H1 (cell line): ENCODE measurements at regions not wholly inside any gene's neighbourhood (a gene's known extent, or its start where the extent isn't known, plus 50 kb on each side); places are given as distances from the start of the nearest gene placed in this dataset.

ENCODE experiments used
- BCL11A ChIP-seq, 2 experiments: IDR thresholded peaks; one replicate each; pipeline ENCODE4 v1.6.1; 2011; ENCODE audit warnings: low read depth in 2 of 2, low read length in 2 of 2, mild to moderate bottlenecking in 2 of 2
- CREB1 ChIP-seq: IDR thresholded peaks from 2 replicates; pipeline ENCODE4 v1.6.1; 2012; ENCODE audit warnings: inconsistent platforms
- CTCF ChIP-seq, 3 experiments: IDR thresholded peaks; 1 replicate in 2 of 3; 2 replicates in 1 of 3; pipeline versions ENCODE4 v1.5.1 to v1.6.1; 2011; ENCODE audit warnings: low read length in 3 of 3, mild to moderate bottlenecking in 3 of 3, inconsistent platforms in 2 of 3, low read depth in 1 of 3, moderate library complexity in 1 of 3; ENCODE audit not compliant: insufficient read depth in 1 of 3; ENCODE audit errors: control extremely low read depth in 1 of 3
- EGR1 ChIP-seq: IDR thresholded peaks from 2 replicates; pipeline ENCODE4 v1.6.1; 2011; ENCODE audit warnings: low read depth, low read length, borderline replicate concordance
- EZH2 ChIP-seq: fragments of 200-600 bp; sonication (generic); IDR thresholded peaks from 2 replicates; pipeline ENCODE4 v1.7.1; 2012; ENCODE audit warnings: low read depth, mild to moderate bottlenecking, moderate library complexity, low read length, inconsistent platforms; ENCODE audit not compliant: severe bottlenecking
- KDM1A ChIP-seq: fragments of 200-600, 300-600 bp; sonication (generic); IDR thresholded peaks from 2 replicates; pipeline ENCODE4 v1.7.1; 2016; ENCODE audit warnings: mild to moderate bottlenecking, low read length, borderline replicate concordance
- SAP30 ChIP-seq: fragments of 300-600 bp; sonication (generic); IDR thresholded peaks from 2 replicates; pipeline ENCODE4 v1.7.1; 2012; ENCODE audit warnings: low read length, moderate library complexity, mild to moderate bottlenecking, inconsistent platforms; ENCODE audit not compliant: insufficient read depth, insufficient replicate concordance
- TF ChIP-seq, protein P1 (sequence below): IDR thresholded peaks from 2 replicates; pipeline ENCODE4 v1.6.1; 2012; ENCODE audit warnings: inconsistent platforms

GRCh38 chr16:51849715-51850114, 697.2 kb downstream of the TOX3 start (continued):
- TF ChIP-seq CTCF (IDR thresholded peaks at IDR 0.05; ENCODE audit: control extremely low read depth in 1 of 3, insufficient read depth in 1 of 3, low read depth in 1 of 3, low read length in 3 of 3) (no peak), SAP30 (no peak), KDM1A (no peak), EGR1 (no peak), EZH2 (no peak), BCL11A (IDR thresholded peaks at IDR 0.05; ENCODE audit: low read depth in 2 of 2, low read length in 2 of 2) (no peak), CREB1 (no peak)
- TF ChIP-seq, protein P1, sequence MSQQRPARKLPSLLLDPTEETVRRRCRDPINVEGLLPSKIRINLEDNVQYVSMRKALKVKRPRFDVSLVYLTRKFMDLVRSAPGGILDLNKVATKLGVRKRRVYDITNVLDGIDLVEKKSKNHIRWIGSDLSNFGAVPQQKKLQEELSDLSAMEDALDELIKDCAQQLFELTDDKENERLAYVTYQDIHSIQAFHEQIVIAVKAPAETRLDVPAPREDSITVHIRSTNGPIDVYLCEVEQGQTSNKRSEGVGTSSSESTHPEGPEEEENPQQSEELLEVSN: no peak
